Tibial nerve (tissue), 4 donors: ENCODE measurements at regions not wholly inside any gene's neighbourhood (a gene's known extent, or its start where the extent isn't known, plus 50 kb on each side); places are given as distances from the start of the nearest gene placed in this dataset.

Source experiments
- DNase-seq, 2 donors: peaks; one replicate each; pipeline ENCODE4 v3.0.0-alpha.2; 2019; ENCODE audit warnings: low spot score in 2 of 2
- H3K27ac ChIP-seq, 4 donors: fragments of 200-600 bp; sonication (generic) in 3 of 4; one replicate each; pipeline ENCODE4 v1.5.1; 2017 to 2019; ENCODE audit warnings: mild to moderate bottlenecking in 1 of 4
- H3K27me3 ChIP-seq, 2 donors: fragments of 200-600 bp; sonication (generic) in 1 of 2; one replicate each; pipeline versions ENCODE4 v1.5.1 to v1.6.0; 2017 to 2019
- H3K36me3 ChIP-seq, 3 donors: fragments of 200-600 bp; sonication (generic); one replicate each; pipeline ENCODE4 v1.5.1; 2018 to 2019
- H3K4me1 ChIP-seq, 4 donors: fragments of 200-600 bp; sonication (generic) in 3 of 4; one replicate each; pipeline ENCODE4 v1.5.1; 2017 to 2019
- H3K4me3 ChIP-seq, 4 donors: fragments of 200-600 bp; sonication (generic) in 3 of 4; one replicate each; pipeline ENCODE4 v1.5.1; 2017 to 2019; ENCODE audit warnings: mild to moderate bottlenecking in 1 of 4, moderate library complexity in 1 of 4
- H3K9me3 ChIP-seq, 4 donors: fragments of 200-600 bp; sonication (generic) in 3 of 4; one replicate each; pipeline ENCODE4 v1.5.1; 2017 to 2019
- CTCF ChIP-seq, 5 experiments: fragments of 200-600 bp in 3 of 5; fragments of 450-650 bp in 2 of 5; sonication (generic) in 3 of 5; IDR thresholded peaks; one replicate each; pipeline ENCODE4 v1.5.1; 2016 to 2019; ENCODE audit warnings: antibody characterized with exemption in 5 of 5, mild to moderate bottlenecking in 3 of 5, moderate library complexity in 2 of 5
- EP300 ChIP-seq, 2 donors: sonication (generic); formaldehyde crosslinking; IDR thresholded peaks; one replicate each; pipeline ENCODE4 v1.6.1; 2017; ENCODE audit warnings: antibody characterized with exemption in 2 of 2, mild to moderate bottlenecking in 1 of 2
- POLR2A ChIP-seq, 2 donors: fragments of 450-650 bp; IDR thresholded peaks; one replicate each; pipeline ENCODE4 v1.6.1; 2017; ENCODE audit warnings: antibody characterized with exemption in 2 of 2, mild to moderate bottlenecking in 2 of 2, moderate library complexity in 2 of 2
- WGBS, 2 donors: methylation state at CpG; one replicate each; pipeline ENCODE4 v1.1.5; 2018; 5-methylcytosine and 5-hydroxymethylcytosine counted together

- H3K9me3 ChIP-seq, result peaks cover 0 to 13% (median 0%) of the 10 kb centered on the region in 4 donors
- no peaks in the 10 kb centered on the region for H3K4me1 ChIP-seq
- no peak overlapping the region for H3K4me3 ChIP-seq
- WGBS, 2 donors, result 92 to 97% methylated on average over 3 of the region's 3 CpGs
- no peak for TF ChIP-seq EP300 (IDR thresholded peaks at IDR 0.05)
- no peak for TF ChIP-seq CTCF (IDR thresholded peaks at IDR 0.05)
- TF ChIP-seq POLR2A (IDR thresholded peaks at IDR 0.05), result no peak
- H3K36me3 ChIP-seq, result no peaks in the 10 kb centered on the region
- no peaks in the 10 kb centered on the region for H3K27me3 ChIP-seq
- no peak for DNase-seq
- H3K27ac ChIP-seq, result no peak overlapping the region
Measured at GRCh38 chr7:52271703-52272102, 763.7 kb upstream of the POM121L12 start.

GRCh38 chr7:52270301-52270700 is 765.1 kb upstream of the POM121L12 start:
- TF ChIP-seq EP300 (IDR thresholded peaks at IDR 0.05) (no peak), CTCF (IDR thresholded peaks at IDR 0.05) (no peak), POLR2A (IDR thresholded peaks at IDR 0.05) (no peak)

GRCh38 chr7:52269669-52270068 is 765.8 kb upstream of the POM121L12 start:
- Histone ChIP-seq H3K4me1 (no peaks in the 10 kb centered on the region), H3K9me3 (peaks cover 0 to 11% (median 0%) of the 10 kb centered on the region in 4 donors), H3K27ac (no peak overlapping the region), H3K36me3 (no peaks in the 10 kb centered on the region), H3K27me3 (no peaks in the 10 kb centered on the region), H3K4me3 (no peak overlapping the region)
- DNase-seq, result no peak
- WGBS, 2 donors, result 48 to 54% methylated on average over 2 of the region's 2 CpGs
- TF ChIP-seq EP300 (IDR thresholded peaks at IDR 0.05) (no peak), CTCF (IDR thresholded peaks at IDR 0.05) (no peak), POLR2A (IDR thresholded peaks at IDR 0.05) (no peak)

More at GRCh38 chr7:52270301-52270700, 765.1 kb upstream of the POM121L12 start:
- DNase-seq, result no peak
- Histone ChIP-seq H3K4me1 (no peaks in the 10 kb centered on the region), H3K9me3 (peaks cover 0 to 13% (median 0%) of the 10 kb centered on the region in 4 donors), H3K36me3 (no peaks in the 10 kb centered on the region), H3K4me3 (no peak overlapping the region), H3K27ac (no peak overlapping the region), H3K27me3 (no peaks in the 10 kb centered on the region)
- WGBS, 2 donors, result 75 to 76% methylated on average over 3 of the region's 3 CpGs

GRCh38 chr7:52261057-52261456 is 774.4 kb upstream of the POM121L12 start:
- Histone ChIP-seq H3K9me3 (no peaks in the 10 kb centered on the region), H3K27me3 (no peaks in the 10 kb centered on the region), H3K4me1 (no peaks in the 10 kb centered on the region), H3K36me3 (no peaks in the 10 kb centered on the region), H3K4me3 (no peak overlapping the region), H3K27ac (no peak overlapping the region)
- TF ChIP-seq CTCF (IDR thresholded peaks at IDR 0.05) (no peak), EP300 (IDR thresholded peaks at IDR 0.05) (no peak), POLR2A (IDR thresholded peaks at IDR 0.05) (no peak)
- DNase-seq, result no peak
- 76 to 83% methylated on average over 6 of the region's 6 CpGs for WGBS, 2 donors

GRCh38 chr7:52260046-52260665 is 775.3 kb upstream of the POM121L12 start:
- Histone ChIP-seq H3K27ac (no peak overlapping the region), H3K27me3 (no peaks in the 10 kb centered on the region), H3K4me1 (no peaks in the 10 kb centered on the region), H3K9me3 (no peaks in the 10 kb centered on the region), H3K4me3 (no peak overlapping the region), H3K36me3 (no peaks in the 10 kb centered on the region)
- TF ChIP-seq CTCF (IDR thresholded peaks at IDR 0.05) (no peak), EP300 (IDR thresholded peaks at IDR 0.05) (no peak)
- DNase-seq, result no peak
- 68 to 79% methylated on average over 6 of the region's 6 CpGs for WGBS, 2 donors
